Breast epithelium (tissue), 3 donors: ENCODE measurements at regions not wholly inside any gene's neighbourhood (a gene's known extent, or its start where the extent isn't known, plus 50 kb on each side); places are given as distances from the start of the nearest gene placed in this dataset.

Experiments
- POLR2A ChIP-seq: fragments of 450-650 bp; IDR thresholded peaks from one replicate; pipeline ENCODE4 v1.6.1; 2016; ENCODE audit warnings: antibody characterized with exemption, mild to moderate bottlenecking, moderate library complexity
- POLR2AphosphoS5 ChIP-seq, 3 donors: sonication (generic); formaldehyde crosslinking; IDR thresholded peaks; one replicate each; pipeline ENCODE4 v1.6.1; 2017; ENCODE audit warnings: antibody characterized with exemption in 3 of 3
- TF ChIP-seq, protein P1 (sequence below), 3 donors: fragments of 450-650 bp; IDR thresholded peaks; one replicate each; pipeline ENCODE4 v1.5.1; 2016 to 2017; ENCODE audit warnings: antibody characterized with exemption in 3 of 3, mild to moderate bottlenecking in 3 of 3, moderate library complexity in 3 of 3

DNA sequence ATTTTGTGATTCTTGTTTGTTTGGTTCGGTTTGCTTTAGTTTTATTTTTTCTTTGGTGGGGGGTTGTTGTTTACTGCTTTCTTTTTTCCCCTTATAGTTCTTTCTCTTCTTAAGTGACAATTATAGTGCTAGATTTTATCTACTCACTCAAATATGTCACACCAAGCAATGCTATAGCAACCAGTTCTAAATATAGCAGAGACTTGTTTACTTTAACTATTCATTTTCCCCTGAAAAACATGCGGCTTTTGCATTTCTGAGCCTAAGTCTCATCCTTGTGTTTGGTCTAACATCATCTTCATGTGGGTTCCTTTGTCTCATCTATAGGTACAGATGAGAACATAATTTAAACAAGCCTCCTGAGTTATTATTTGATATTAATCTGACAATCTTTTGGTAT lies 676.6 kb downstream of the FAT4 start:
- TF ChIP-seq, protein P1, sequence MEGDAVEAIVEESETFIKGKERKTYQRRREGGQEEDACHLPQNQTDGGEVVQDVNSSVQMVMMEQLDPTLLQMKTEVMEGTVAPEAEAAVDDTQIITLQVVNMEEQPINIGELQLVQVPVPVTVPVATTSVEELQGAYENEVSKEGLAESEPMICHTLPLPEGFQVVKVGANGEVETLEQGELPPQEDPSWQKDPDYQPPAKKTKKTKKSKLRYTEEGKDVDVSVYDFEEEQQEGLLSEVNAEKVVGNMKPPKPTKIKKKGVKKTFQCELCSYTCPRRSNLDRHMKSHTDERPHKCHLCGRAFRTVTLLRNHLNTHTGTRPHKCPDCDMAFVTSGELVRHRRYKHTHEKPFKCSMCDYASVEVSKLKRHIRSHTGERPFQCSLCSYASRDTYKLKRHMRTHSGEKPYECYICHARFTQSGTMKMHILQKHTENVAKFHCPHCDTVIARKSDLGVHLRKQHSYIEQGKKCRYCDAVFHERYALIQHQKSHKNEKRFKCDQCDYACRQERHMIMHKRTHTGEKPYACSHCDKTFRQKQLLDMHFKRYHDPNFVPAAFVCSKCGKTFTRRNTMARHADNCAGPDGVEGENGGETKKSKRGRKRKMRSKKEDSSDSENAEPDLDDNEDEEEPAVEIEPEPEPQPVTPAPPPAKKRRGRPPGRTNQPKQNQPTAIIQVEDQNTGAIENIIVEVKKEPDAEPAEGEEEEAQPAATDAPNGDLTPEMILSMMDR (IDR thresholded peaks at IDR 0.05) = no peak
- TF ChIP-seq POLR2AphosphoS5 (IDR thresholded peaks at IDR 0.05) (no peak), POLR2A (no peak)
